ENCODE measurements at regions not wholly inside any gene's neighbourhood (a gene's known extent, or its start where the extent isn't known, plus 50 kb on each side); places are given as distances from the start of the nearest gene placed in this dataset.

GRCh38 chr16:51355875-51356274 lies 204.8 kb upstream of the SALL1 start:
- no peak for DNase-seq

DNA sequence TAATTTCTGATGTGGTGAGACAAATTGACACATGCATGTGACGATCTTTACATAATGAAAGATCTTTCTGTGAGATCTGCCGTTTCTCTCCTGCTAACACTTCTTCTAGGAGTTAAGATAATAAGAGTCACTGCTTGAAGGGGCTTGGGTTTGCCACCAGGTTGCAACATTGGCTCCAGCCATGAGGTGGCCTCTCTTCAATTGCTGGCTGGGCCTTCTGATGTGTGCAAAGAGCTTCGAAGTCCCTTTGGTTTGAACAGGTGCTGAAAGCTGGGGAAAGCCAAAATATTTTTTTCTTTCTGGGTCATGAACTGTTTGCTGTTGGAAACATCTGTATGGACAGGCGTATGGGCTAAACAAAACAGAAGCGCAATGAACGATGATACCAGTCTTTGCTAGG lies 204.1 kb upstream of the SALL1 start:
- no peak for DNase-seq

- DNase-seq: no peak
Observed at GRCh38 chr16:51353055-51353454, 202.0 kb upstream of the SALL1 start.

- DNase-seq: no peak
Observed at GRCh38 chr16:51349626-51350025, 198.6 kb upstream of the SALL1 start.

- no peak for DNase-seq
Observed at GRCh38 chr16:51343411-51343810, 192.3 kb upstream of the SALL1 start.

DNA sequence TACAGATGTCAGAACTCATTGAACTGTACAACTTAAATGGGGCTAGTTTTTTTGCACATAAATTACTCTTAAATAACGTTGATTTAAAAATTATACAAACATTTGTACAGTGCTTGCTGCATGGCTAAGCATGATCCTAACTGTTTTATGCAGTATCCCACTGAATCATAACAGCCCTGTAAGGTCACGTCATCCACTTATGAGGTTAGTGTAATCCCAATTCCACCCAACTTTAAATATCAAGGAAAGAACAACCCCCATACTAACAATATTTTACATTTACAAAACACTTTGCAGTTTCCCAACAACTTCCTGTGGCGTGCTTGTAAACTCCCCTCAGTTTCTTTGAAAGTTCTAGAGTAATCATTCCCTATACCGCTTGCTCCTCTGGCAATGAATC lies 190.1 kb upstream of the SALL1 start:
- no peak for DNase-seq

GRCh38 chr16:51337662-51338061 lies 186.6 kb upstream of the SALL1 start:
- no peak for DNase-seq

DNA sequence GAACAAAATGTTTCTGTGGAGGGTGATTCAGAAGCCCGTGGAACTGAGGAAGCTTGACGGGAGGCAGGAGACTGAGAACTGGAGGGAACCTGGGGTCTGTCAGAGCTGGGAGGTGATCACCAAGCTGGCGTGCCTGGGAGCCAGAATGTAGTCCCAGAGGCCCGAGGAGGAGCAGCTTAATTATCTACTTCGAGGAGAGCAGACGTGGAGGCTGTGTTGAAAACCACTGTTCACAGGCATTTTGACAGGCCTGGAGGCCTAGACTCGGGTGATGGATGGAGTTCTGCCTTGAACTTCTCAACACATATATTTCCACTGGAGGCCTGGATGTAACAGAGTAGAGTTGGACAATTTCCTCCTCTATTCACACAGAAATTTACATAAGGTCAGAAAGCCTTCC lies 177.7 kb upstream of the SALL1 start:
- no peak for DNase-seq

DNA sequence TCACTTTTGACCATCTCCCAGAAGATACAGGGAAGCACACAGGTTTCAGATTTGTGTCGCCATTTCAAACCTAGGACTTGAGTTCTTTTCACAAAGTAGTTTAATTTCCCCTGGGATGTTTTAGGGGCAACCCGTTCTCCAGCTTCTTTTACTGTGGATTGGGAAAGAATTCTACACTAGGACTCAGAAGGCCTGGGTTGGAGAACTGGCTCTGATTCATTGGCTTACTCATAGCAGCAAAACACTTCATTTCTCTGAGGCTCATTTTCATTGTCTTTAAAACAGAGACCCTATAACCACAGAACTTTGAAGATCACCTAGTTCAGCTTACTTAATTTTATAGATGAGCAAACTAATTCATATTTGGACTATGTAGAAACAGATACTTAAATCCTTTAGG lies 175.9 kb upstream of the SALL1 start:
- DNase-seq: no peak

DNA sequence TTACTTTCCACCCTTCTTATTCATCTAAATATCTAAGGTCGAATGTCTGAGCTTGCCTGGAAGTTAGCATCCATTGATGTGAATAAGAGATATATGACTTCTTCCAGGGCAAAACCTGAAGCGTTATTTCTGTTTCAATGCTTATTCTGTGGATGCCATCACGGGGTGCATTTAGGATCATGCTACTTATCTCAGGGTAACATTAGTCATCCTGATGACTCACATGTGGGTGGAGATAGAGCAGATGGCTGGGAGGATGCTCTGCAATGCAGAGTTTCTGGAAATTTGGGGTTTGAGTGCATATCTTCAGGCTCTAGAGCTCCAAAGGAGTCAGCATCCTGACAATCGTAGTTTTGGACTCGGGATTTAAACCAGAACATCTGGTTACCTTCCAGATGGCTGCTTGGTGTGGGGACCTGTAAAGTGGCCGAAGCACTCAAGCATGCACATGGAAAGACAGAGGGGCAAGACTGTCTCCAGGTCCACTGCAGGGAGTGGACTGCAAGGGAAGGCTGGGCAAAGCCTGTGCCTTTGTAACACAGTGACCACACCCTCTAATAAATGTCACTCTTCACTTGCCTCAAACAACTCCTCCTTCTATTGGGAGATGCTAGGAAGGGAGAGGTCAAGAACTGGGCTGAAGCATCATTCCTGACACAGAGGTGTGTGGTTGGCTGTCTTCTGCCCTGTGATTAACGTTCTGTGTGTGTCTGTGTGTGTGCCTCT lies 175.2 kb upstream of the SALL1 start:
- no peak for DNase-seq

DNA sequence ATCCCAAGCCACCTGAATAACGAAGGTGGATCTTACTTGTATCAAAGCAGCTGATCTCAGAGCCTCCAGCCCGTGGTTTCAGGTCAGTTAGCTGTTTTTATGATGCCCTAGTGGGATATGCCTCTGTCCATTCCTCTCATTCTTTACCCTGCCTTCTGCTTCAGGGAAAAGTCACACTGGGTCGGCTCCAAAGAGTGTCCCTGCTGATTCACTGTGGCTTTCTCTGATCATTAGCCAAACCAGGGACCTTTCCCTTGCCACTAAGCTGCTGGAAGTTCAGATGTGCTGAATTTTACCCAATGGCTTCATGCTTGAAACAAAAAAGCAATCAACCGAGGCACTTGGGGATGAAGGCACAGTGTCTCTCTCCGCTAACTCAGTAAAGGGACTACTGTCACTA lies 170.2 kb upstream of the SALL1 start:
- no peak for DNase-seq

DNA sequence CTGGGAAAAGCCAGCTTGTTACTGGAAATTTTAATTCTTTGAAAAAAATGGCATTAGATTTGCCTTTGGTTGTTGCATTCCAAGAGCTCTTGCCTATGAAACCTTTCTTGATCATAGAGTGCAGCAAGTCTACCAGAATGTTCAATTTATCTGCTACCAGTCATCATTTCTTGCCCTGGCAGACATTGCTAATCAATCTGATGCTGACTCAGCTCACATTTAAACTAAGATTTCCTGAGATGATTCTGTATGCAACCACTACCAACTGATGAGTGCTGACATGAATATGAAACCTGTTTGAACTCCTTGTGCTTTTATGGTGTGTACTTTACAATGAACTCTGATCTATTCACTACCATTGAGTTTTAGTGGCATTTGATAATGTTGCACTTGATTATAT lies 166.5 kb upstream of the SALL1 start:
- no peak for DNase-seq

GRCh38 chr16:51313198-51313597 lies 162.1 kb upstream of the SALL1 start:
- no peak for DNase-seq

- DNase-seq: no peak
Observed at GRCh38 chr16:51312363-51313150, 161.5 kb upstream of the SALL1 start.

GRCh38 chr16:51310159-51310558 lies 159.1 kb upstream of the SALL1 start:
- DNase-seq: no peak

GRCh38 chr16:51306886-51307595 lies 156.0 kb upstream of the SALL1 start:
- DNase-seq: no peak

DNA sequence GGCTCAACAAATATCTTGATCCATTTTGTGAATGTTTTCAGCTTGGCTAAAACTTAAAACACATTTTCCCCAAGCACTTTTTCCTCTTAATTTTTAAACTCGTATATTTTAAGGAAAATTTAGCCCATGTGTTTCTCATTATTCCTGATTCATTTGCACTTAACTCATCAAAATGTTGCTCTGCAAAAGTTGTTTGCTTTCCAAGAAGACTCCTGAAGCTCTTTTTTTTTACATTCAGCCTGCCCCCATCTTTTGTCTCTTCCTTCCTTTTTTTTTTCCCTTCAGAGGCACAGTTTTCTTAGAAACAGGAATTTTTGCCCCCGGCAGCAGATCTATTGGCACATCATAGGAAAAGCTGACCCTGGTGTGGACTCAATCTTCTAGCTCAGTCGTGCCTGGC lies 155.0 kb upstream of the SALL1 start:
- no peak for DNase-seq

DNA sequence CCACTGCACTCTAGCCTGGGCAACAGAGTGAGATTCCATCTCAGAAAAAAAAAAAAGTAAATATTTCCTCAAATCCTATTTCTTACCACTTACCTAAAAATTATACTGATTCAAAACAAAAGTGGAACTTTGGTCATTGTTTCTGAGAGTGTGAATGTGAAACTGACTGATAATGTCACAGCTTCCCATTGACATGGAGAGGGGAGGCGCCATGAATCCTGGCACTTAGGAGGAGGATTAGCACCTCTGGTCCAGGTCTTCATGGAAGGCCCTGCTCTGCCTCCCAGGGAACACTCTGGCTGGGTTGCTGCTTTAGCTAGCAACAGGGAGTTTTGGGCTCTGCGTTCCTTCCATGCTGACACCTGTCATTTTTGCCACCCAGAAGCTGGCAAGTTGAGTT lies 154.3 kb upstream of the SALL1 start:
- DNase-seq: no peak

DNA sequence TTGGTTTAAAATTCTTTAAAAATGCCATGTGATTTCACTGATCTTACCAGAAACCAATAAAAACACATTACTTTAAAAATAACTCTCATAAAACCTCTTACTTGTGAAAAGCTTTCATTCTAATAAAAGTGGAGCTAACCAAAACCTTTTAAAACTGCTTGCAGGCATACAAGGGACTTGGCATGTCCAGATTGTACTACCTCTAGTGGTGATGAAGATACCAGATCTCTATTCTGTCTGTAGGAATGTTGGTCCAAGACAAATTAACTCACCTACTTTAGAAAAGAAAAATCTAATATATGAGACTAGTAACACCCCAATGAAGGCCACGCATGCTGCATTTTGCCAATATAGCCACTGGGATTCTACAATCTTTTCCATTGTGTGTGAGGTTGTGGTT lies 151.0 kb upstream of the SALL1 start:
- DNase-seq: no peak

GRCh38 chr16:51298800-51299199 lies 147.7 kb upstream of the SALL1 start:
- no peak for DNase-seq

DNA sequence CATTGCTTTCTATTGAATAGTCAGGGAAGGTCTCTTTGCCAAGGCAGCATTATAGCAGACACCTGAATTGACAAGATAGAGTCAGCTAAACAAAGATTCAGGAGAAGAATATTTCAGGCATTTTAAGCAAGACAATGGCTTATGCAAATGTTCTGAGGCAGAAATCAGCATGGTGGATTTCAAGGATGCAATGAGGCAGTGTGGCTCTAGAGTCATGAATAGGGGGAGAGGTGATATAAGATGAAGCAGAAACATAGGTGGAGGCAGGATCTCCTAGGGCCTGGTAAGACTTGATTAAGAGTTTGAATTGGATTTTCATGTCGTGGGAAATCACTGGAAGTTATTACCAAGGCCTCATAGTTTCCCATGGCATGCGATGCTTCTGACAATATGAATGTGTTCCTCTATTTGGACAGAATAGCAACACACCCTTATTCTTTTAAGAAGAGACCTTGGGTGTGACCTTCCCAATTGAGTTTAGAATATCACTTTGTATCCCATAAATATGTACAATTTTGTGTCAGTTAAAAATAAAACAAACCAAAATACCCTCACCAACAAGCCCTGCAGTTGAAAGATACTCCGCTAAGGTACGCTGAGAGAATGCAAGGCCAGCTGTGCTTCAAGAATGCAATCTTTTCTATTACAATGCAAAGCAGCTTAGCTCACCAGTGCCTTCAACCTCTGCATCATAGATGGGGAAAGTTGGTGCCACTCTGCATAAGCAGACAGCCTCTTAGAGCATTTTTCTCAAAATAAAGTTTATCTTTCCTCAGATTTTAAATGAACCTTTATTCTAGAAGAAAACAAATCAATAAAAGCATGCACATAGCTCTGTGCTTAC lies 139.6 kb upstream of the SALL1 start:
- DNase-seq: no peak

GRCh38 chr16:51289336-51289735 lies 138.3 kb upstream of the SALL1 start:
- DNase-seq: no peak

DNA sequence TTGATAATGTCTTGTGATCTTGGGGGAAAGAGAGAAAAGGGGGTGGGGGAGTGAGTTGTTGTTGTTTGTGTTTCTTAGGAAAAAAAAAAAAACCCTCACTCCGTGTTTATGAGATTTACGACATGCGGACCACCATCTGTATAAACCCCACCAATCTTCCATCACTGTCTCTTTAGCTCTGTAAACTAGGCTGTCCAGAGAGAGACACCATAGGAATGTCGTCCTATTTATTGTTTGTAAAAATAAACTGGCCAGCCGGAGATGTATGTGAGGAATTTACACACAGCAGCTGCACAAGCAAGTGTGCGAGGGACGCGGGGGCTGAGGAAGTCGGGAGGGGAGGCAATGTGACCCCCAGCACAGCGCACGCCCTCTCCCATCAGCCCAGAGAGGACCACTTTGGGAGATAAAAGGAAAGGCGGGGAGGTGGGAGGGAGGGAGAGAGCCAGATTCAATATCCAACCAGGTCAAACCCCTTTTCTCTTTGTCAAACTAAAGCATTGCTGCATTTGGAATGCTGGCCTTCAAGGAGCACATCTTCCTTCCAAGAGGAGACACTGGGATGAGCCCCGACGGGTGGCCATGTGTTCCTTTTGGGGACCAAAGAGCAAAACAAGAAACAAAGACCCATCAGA lies 136.2 kb upstream of the SALL1 start:
- no peak for DNase-seq
